ENCODE measurements at regions not wholly inside any gene's neighbourhood (a gene's known extent, or its start where the extent isn't known, plus 50 kb on each side); places are given as distances from the start of the nearest gene placed in this dataset.

GRCh38 chr18:51399491-51400122, 202.1 kb upstream of the MEX3C start:
- WGBS = 51% methylated on average over 11 of the region's 11 CpGs
- H3K4me1 ChIP-seq (ENCODE audit: control insufficient read depth, insufficient read depth, low read length) = no peaks in the 10 kb centered on the region
- DNase-seq = peak in 2 of 3 donors; percentile 6 to 11
- no peak overlapping the region for H3K27ac ChIP-seq (ENCODE audit: low read length)
- no peak overlapping the region for H3K4me3 ChIP-seq (ENCODE audit: low read length)
- intact Hi-C loops (cut with DNase I) = no loop called here
- H3K9me3 ChIP-seq (ENCODE audit: control insufficient read depth, low read length) = no peaks in the 10 kb centered on the region
- H3K27me3 ChIP-seq (ENCODE audit: control insufficient read depth, insufficient read depth) = no peaks in the 10 kb centered on the region
- peak; percentile 18 to 50 for ATAC-seq

DNA sequence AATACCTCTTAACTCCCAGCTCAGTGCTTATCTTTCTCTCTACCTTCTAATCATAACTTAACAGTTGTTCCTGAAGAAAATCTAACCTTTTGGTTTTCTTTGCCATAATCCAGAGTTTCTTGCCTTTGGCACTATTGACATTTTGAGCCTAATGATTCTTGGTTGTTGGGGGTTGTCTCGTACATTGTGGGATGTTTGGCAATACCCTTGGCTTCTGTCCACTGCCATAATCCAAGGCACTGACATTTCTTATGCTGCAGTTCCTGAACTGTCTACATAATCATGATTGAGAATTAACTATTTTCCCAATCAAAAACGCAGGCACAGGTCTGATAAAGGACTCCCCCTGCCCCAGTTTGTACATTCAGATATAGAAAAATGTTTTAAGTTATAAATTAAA, 203.2 kb upstream of the MEX3C start:
- H3K4me1 ChIP-seq (ENCODE audit: control insufficient read depth, insufficient read depth, low read length) = no peaks in the 10 kb centered on the region
- WGBS = 45% methylated on average over 2 of the region's 2 CpGs
- H3K9me3 ChIP-seq (ENCODE audit: control insufficient read depth, low read length) = no peaks in the 10 kb centered on the region
- no peaks in the 10 kb centered on the region for H3K27me3 ChIP-seq (ENCODE audit: control insufficient read depth, insufficient read depth)
- DNase-seq (no peak), ATAC-seq (no peak)
- H3K27ac ChIP-seq (ENCODE audit: low read length) = no peak overlapping the region
- no peak overlapping the region for H3K4me3 ChIP-seq (ENCODE audit: low read length)
- intact Hi-C loops (cut with DNase I) = no loop called here

DNA sequence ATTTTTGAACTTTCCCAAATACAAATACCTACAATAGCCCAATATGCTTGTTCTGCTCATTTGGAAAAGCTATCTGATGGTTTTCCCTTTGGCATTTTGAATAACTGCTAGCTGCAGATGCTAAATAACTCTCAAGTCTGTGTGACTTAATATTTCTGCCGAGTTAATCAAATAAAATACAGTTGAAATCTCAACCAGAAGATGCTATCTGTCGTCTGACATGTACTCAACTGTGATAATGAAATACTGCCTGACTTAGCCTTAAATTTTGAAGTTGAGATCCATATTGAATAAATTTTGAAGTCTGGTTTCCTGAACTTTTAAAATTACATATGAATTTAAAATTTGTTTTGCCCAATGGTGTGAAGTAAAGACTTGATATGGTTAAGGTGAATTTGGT, 204.4 kb upstream of the MEX3C start:
- no peak for DNase-seq
- H3K4me3 ChIP-seq (ENCODE audit: low read length) = no peak overlapping the region
- no peak overlapping the region for H3K27ac ChIP-seq (ENCODE audit: low read length)
- no peaks in the 10 kb centered on the region for H3K4me1 ChIP-seq (ENCODE audit: control insufficient read depth, insufficient read depth, low read length)
- no peak for ATAC-seq
- H3K9me3 ChIP-seq (ENCODE audit: control insufficient read depth, low read length) = no peaks in the 10 kb centered on the region
- H3K27me3 ChIP-seq (ENCODE audit: control insufficient read depth, insufficient read depth) = no peaks in the 10 kb centered on the region
- 74% methylated on average over 2 of the region's 2 CpGs for WGBS
- intact Hi-C loops (cut with DNase I) = no loop called here

- no peaks in the 10 kb centered on the region for H3K4me1 ChIP-seq (ENCODE audit: control insufficient read depth, insufficient read depth, low read length)
- H3K27ac ChIP-seq (ENCODE audit: low read length) = no peak overlapping the region
- WGBS = 77% methylated on average over 2 of the region's 2 CpGs
- intact Hi-C loops (cut with DNase I) = no loop called here
- H3K9me3 ChIP-seq (ENCODE audit: control insufficient read depth, low read length) = no peaks in the 10 kb centered on the region
- no peak overlapping the region for H3K4me3 ChIP-seq (ENCODE audit: low read length)
- DNase-seq (no peak), ATAC-seq (no peak)
- H3K27me3 ChIP-seq (ENCODE audit: control insufficient read depth, insufficient read depth) = no peaks in the 10 kb centered on the region
These were observed 207.1 kb upstream of the MEX3C start for GRCh38 chr18:51404620-51405019.

DNA sequence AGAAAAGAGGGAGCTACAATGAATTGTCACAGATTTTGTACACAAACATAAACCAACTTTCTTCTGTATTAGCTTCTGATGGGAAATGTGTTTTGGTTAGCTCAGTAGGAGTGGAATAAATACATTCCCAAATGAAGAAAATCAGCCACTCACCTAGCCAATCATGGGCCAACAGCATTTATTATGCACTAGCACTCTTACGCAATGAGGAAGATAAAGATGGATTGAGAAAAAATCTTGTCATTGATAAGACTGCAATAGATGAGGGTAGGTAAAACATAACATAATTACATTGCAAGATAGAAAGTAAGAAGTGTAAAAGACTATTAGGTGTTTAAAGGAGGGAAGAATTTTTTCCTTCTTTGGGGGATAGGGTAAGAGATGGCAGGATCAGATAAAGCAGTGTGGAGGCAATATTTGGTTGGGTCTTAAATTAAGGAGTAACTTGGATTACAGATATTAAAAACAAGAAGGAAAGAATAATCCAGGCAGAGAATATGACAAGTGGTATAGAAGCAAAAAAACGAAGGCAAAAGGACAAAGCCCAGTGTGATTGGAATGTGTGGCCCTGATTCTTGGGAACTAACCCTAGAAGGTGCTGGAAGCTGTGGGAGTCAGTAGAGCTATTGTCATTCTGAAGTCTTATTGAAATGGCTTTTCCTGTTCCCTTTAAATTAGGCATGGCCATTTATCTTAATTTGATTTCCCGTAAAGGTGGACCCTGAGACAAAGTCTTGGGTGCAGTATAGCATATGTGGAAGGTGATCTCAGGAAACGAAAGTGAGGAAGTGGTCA, 208.4 kb upstream of the MEX3C start:
- H3K4me1 ChIP-seq (ENCODE audit: control insufficient read depth, insufficient read depth, low read length) = no peaks in the 10 kb centered on the region
- no peak for DNase-seq
- H3K27me3 ChIP-seq (ENCODE audit: control insufficient read depth, insufficient read depth) = no peaks in the 10 kb centered on the region
- no peak overlapping the region for H3K4me3 ChIP-seq (ENCODE audit: low read length)
- H3K27ac ChIP-seq (ENCODE audit: low read length) = no peak overlapping the region
- WGBS = 71% methylated on average over 4 of the region's 4 CpGs
- ATAC-seq = no peak
- H3K9me3 ChIP-seq (ENCODE audit: control insufficient read depth, low read length) = no peaks in the 10 kb centered on the region
- intact Hi-C loops (cut with DNase I) = no loop called here

DNA sequence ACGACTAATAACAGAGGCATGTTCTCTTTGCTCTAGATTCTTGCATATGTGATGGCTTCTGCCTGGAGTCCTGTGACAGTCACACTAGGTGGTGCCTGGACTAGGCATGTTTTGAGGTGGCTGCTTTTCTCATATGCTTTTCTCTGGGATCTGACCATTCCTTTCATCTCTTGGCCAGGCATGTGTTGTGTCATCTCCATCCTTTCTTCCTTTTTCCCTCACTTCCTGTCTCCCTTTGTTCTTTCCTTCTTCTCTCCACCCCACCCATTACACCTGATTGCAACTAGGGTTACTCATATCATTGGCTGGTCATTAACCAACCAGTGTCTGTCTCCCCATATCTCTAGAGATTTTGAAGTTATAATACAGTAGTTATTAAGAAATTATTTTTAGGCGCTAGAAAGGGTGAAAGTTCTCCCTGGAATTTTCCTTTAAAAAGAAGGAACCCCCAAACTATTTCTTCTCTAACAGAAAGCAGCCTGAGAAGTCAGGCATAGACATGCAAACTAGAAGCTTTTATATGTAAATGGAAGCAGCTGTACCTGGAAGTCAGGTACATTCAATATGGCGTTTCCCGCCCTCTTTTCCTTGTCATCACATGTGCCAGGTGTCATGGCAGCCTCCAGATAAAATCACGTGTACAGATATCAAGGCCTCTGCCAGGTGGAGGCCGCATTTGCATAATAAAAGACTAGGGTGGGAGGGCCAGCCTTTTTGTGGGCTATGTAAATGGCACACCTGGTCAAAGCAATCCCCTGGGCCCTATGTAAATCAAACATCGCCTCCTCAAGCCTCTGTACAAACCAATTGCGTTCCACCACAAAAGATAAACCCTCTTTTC, 220.4 kb upstream of the MEX3C start:
- H3K9me3 ChIP-seq (ENCODE audit: control insufficient read depth, low read length) = no peaks in the 10 kb centered on the region

DNA sequence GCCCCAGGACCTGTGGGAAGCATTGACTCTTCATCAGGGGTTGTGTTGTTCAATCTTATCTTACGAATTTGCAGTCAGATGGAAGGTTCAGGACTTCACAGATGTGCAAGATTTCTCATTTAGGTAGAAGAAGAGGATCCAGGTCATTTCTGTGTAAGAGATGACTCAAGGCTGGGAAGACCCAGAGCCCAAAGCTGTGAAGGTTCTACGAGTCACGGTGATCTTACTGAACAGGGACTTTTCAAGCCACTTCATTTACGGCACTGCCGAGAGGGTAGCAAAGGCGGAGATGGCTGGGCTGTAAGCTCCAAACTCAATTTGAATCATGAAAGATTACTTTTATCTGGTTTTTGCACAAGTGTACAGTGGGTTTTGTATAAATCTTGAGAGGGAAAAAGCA, 228.0 kb upstream of the MEX3C start:
- H3K9me3 ChIP-seq (ENCODE audit: control insufficient read depth, low read length) = no peaks in the 10 kb centered on the region
- no peak overlapping the region for H3K27ac ChIP-seq (ENCODE audit: low read length)
- H3K27me3 ChIP-seq (ENCODE audit: control insufficient read depth, insufficient read depth) = no peaks in the 10 kb centered on the region
- WGBS = 79% methylated on average over 6 of the region's 6 CpGs
- intact Hi-C loops (cut with DNase I) = no loop called here
- no peak for DNase-seq
- H3K4me1 ChIP-seq (ENCODE audit: control insufficient read depth, insufficient read depth, low read length) = no peaks in the 10 kb centered on the region
- ATAC-seq = no peak
- H3K4me3 ChIP-seq (ENCODE audit: low read length) = no peak overlapping the region

More for the DNA sequence above, 220.4 kb upstream of the MEX3C start:
- Histone ChIP-seq H3K4me3 (ENCODE audit: low read length) (no peak overlapping the region), H3K27ac (ENCODE audit: low read length) (no peak overlapping the region), H3K27me3 (ENCODE audit: control insufficient read depth, insufficient read depth) (no peaks in the 10 kb centered on the region), H3K4me1 (ENCODE audit: control insufficient read depth, insufficient read depth, low read length) (no peaks in the 10 kb centered on the region)
- no peak for ATAC-seq
- no peak for DNase-seq
- WGBS = 72% methylated on average over 8 of the region's 8 CpGs
- intact Hi-C loops (cut with DNase I) = no loop called here

DNA sequence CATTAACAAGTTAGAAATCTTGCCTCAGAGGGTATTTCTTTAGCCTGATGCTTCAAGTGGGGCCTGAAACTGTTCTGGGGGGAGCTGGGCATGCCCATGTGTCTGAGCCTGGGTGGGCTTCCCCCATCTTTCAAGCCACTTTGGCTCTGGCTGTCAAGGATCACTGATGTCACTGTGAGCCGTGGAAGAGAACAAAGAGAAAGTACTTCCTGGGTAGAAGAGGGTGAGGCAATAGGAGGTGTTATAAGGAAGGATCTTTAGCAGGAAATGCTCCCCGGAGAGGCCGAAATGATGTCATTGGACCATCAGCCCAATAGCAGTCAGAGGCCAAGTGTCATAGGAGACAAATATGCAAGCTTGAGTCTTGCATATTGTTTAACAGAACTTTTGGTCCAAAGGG, 228.4 kb upstream of the MEX3C start:
- ATAC-seq (no peak), DNase-seq (no peak)
- Histone ChIP-seq H3K4me3 (ENCODE audit: low read length) (no peak overlapping the region), H3K4me1 (ENCODE audit: control insufficient read depth, insufficient read depth, low read length) (no peaks in the 10 kb centered on the region), H3K27ac (ENCODE audit: low read length) (no peak overlapping the region), H3K9me3 (ENCODE audit: control insufficient read depth, low read length) (no peaks in the 10 kb centered on the region), H3K27me3 (ENCODE audit: control insufficient read depth, insufficient read depth) (no peaks in the 10 kb centered on the region)
- 50% methylated on average over 3 of the region's 3 CpGs for WGBS
- intact Hi-C loops (cut with DNase I) = no loop called here

GRCh38 chr18:51426996-51427395, 229.5 kb upstream of the MEX3C start:
- no peaks in the 10 kb centered on the region for H3K4me1 ChIP-seq (ENCODE audit: control insufficient read depth, insufficient read depth, low read length)
- DNase-seq = no peak
- ATAC-seq = no peak
- H3K9me3 ChIP-seq (ENCODE audit: control insufficient read depth, low read length) = no peaks in the 10 kb centered on the region
- 52% methylated on average over 2 of the region's 2 CpGs for WGBS
- intact Hi-C loops (cut with DNase I) = no loop called here
- H3K27ac ChIP-seq (ENCODE audit: low read length) = no peak overlapping the region
- H3K4me3 ChIP-seq (ENCODE audit: low read length) = no peak overlapping the region
- no peaks in the 10 kb centered on the region for H3K27me3 ChIP-seq (ENCODE audit: control insufficient read depth, insufficient read depth)

GRCh38 chr18:51429644-51430043, 232.2 kb upstream of the MEX3C start:
- Histone ChIP-seq H3K27me3 (ENCODE audit: control insufficient read depth, insufficient read depth) (no peaks in the 10 kb centered on the region), H3K9me3 (ENCODE audit: control insufficient read depth, low read length) (no peaks in the 10 kb centered on the region), H3K4me1 (ENCODE audit: control insufficient read depth, insufficient read depth, low read length) (no peaks in the 10 kb centered on the region), H3K27ac (ENCODE audit: low read length) (no peak overlapping the region), H3K4me3 (ENCODE audit: low read length) (no peak overlapping the region)
- ATAC-seq = no peak
- no peak for DNase-seq
- intact Hi-C loops (cut with DNase I) = no loop called here

- no peak for DNase-seq
- no peaks in the 10 kb centered on the region for H3K4me1 ChIP-seq (ENCODE audit: control insufficient read depth, insufficient read depth, low read length)
- ATAC-seq = no peak
- 73% methylated on average over 1 of the region's 1 CpG for WGBS
- no peak overlapping the region for H3K4me3 ChIP-seq (ENCODE audit: low read length)
- intact Hi-C loops (cut with DNase I) = no loop called here
- no peaks in the 10 kb centered on the region for H3K27me3 ChIP-seq (ENCODE audit: control insufficient read depth, insufficient read depth)
- no peak overlapping the region for H3K27ac ChIP-seq (ENCODE audit: low read length)
- no peaks in the 10 kb centered on the region for H3K9me3 ChIP-seq (ENCODE audit: control insufficient read depth, low read length)
These were observed 233.1 kb upstream of the MEX3C start for GRCh38 chr18:51430538-51430937.
